ENCODE measurements at regions not wholly inside any gene's neighbourhood (a gene's known extent, or its start where the extent isn't known, plus 50 kb on each side); places are given as distances from the start of the nearest gene placed in this dataset.

- Mint-ChIP-seq H3K27me3 (peaks cover 4% of the 10 kb centered on the region), H3K4me1 (peaks cover 0 to 5% (median 0%) of the 10 kb centered on the region in 4 donors)
Observed at GRCh38 chr20:39453890-39454289, 491.7 kb downstream of the DHX35 start.

DNA sequence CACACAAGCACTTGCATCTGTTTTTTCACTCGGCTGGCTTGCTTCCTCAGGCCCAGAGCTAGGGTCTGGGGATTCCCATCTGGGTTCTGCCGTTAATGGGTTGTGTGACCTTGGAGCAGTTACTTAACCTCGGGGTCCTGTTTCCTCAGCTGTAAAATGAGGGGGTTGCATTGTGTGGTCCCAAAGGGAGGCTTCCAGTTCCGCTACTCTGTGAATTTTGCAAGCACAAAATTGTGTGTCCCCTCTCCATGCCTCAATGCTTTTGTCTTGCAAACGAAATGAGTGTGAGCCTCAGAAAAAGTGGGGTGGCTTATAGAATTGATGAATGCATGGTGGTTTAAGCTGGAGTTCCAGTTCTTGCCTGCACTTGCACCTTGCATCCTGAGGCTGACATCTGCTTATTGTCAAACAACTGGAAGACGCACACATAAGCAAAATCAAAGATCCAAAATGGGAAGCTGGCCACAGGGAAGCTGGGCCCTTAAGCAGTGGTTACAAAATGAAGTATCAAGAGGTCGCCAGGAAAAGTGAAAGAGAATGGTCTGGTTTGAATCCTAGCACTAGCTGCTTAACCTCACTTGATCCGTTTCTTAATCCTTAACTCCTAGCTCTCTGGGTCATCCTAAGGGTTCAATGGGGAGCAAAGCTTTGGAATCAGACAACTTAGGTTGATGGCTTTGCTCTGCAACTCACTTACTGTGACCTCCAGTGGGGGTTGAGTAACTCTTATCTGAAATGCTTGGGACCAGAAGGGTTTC, 490.6 kb downstream of the DHX35 start:
- ATAC-seq (ENCODE audit: low read depth in 2 of 2) = no peak
- Mint-ChIP-seq H3K27ac (no peak overlapping the region), H3K27me3 (peaks cover 1% of the 10 kb centered on the region), H3K36me3 (no peaks in the 10 kb centered on the region), H3K4me1 (no peaks in the 10 kb centered on the region), H3K4me3 (no peak overlapping the region), H3K9me3 (peaks cover 0 to 5% (median 2%) of the 10 kb centered on the region in 7 donors)
- no peaks in the 10 kb centered on the region for H3K9me3 ChIP-seq (ENCODE audit: control insufficient read depth in 2 of 2, low read length in 2 of 2)
- no peaks in the 10 kb centered on the region for H3K4me1 ChIP-seq (ENCODE audit: control insufficient read depth, insufficient read depth, low read length, poor library complexity, severe bottlenecking)
- no peaks in the 10 kb centered on the region for H3K36me3 ChIP-seq (ENCODE audit: control insufficient read depth, insufficient read depth, low read length)
- no peak for DNase-seq
- no peak overlapping the region for H3K4me3 ChIP-seq (ENCODE audit: low read depth, low read length)
- H3K27ac ChIP-seq (ENCODE audit: insufficient read depth, low read length, poor library complexity, severe bottlenecking) = no peak overlapping the region
- H3K27me3 ChIP-seq (ENCODE audit: control insufficient read depth, insufficient read depth, low read length) = no peaks in the 10 kb centered on the region

More at GRCh38 chr20:39453890-39454289, 491.7 kb downstream of the DHX35 start:
- ATAC-seq (ENCODE audit: low read depth in 2 of 2) (no peak), DNase-seq (no peak)
- H3K4me3 Mint-ChIP-seq = no peak overlapping the region
- no peaks in the 10 kb centered on the region for H3K27me3 ChIP-seq (ENCODE audit: control insufficient read depth, insufficient read depth, low read length)
- H3K9me3 Mint-ChIP-seq = peaks cover 0 to 5% (median 3%) of the 10 kb centered on the region in 7 donors
- H3K4me3 ChIP-seq (ENCODE audit: low read depth, low read length) = no peak overlapping the region
- no peak overlapping the region for H3K27ac ChIP-seq (ENCODE audit: insufficient read depth, low read length, poor library complexity, severe bottlenecking)
- no peaks in the 10 kb centered on the region for H3K9me3 ChIP-seq (ENCODE audit: control insufficient read depth in 2 of 2, low read length in 2 of 2)
- no peaks in the 10 kb centered on the region for H3K36me3 Mint-ChIP-seq
- H3K27ac Mint-ChIP-seq = peak overlapping the region in 1 of 3 donors; percentile 54
- H3K36me3 ChIP-seq (ENCODE audit: control insufficient read depth, insufficient read depth, low read length) = no peaks in the 10 kb centered on the region
- H3K4me1 ChIP-seq (ENCODE audit: control insufficient read depth, insufficient read depth, low read length, poor library complexity, severe bottlenecking) = no peaks in the 10 kb centered on the region

- Histone ChIP-seq H3K27me3 (ENCODE audit: control insufficient read depth, insufficient read depth, low read length) (no peaks in the 10 kb centered on the region), H3K4me1 (ENCODE audit: control insufficient read depth, insufficient read depth, low read length, poor library complexity, severe bottlenecking) (no peaks in the 10 kb centered on the region), H3K27ac (ENCODE audit: insufficient read depth, low read length, poor library complexity, severe bottlenecking) (no peak overlapping the region), H3K36me3 (ENCODE audit: control insufficient read depth, insufficient read depth, low read length) (no peaks in the 10 kb centered on the region), H3K4me3 (ENCODE audit: low read depth, low read length) (no peak overlapping the region), H3K9me3 (ENCODE audit: control insufficient read depth in 2 of 2, low read length in 2 of 2) (no peaks in the 10 kb centered on the region)
- no peaks in the 10 kb centered on the region for H3K27me3 Mint-ChIP-seq
- no peak overlapping the region for H3K4me3 Mint-ChIP-seq
- peaks cover 0 to 5% (median 3%) of the 10 kb centered on the region in 7 donors for H3K9me3 Mint-ChIP-seq
- no peaks in the 10 kb centered on the region for H3K36me3 Mint-ChIP-seq
- ATAC-seq (ENCODE audit: low read depth in 2 of 2) = no peak
- no peaks in the 10 kb centered on the region for H3K4me1 Mint-ChIP-seq
- no peak overlapping the region for H3K27ac Mint-ChIP-seq
- DNase-seq = no peak
Observed at GRCh38 chr20:39451386-39451785, 489.2 kb downstream of the DHX35 start.

GRCh38 chr20:39446397-39446796, 484.3 kb downstream of the DHX35 start:
- Mint-ChIP-seq H3K4me3 (no peak overlapping the region), H3K27ac (no peak overlapping the region), H3K27me3 (peaks cover 4% of the 10 kb centered on the region), H3K36me3 (no peaks in the 10 kb centered on the region), H3K4me1 (no peaks in the 10 kb centered on the region), H3K9me3 (peaks cover 0 to 5% (median 0%) of the 10 kb centered on the region in 7 donors)
- H3K36me3 ChIP-seq (ENCODE audit: control insufficient read depth, insufficient read depth, low read length) = no peaks in the 10 kb centered on the region
- H3K9me3 ChIP-seq (ENCODE audit: control insufficient read depth in 2 of 2, low read length in 2 of 2) = no peaks in the 10 kb centered on the region
- H3K4me1 ChIP-seq (ENCODE audit: control insufficient read depth, insufficient read depth, low read length, poor library complexity, severe bottlenecking) = no peaks in the 10 kb centered on the region
- H3K27me3 ChIP-seq (ENCODE audit: control insufficient read depth, insufficient read depth, low read length) = peaks cover 3% of the 10 kb centered on the region
- no peak for ATAC-seq (ENCODE audit: low read depth in 2 of 2)
- no peak overlapping the region for H3K27ac ChIP-seq (ENCODE audit: insufficient read depth, low read length, poor library complexity, severe bottlenecking)
- no peak for DNase-seq
- no peak overlapping the region for H3K4me3 ChIP-seq (ENCODE audit: low read depth, low read length)

DNA sequence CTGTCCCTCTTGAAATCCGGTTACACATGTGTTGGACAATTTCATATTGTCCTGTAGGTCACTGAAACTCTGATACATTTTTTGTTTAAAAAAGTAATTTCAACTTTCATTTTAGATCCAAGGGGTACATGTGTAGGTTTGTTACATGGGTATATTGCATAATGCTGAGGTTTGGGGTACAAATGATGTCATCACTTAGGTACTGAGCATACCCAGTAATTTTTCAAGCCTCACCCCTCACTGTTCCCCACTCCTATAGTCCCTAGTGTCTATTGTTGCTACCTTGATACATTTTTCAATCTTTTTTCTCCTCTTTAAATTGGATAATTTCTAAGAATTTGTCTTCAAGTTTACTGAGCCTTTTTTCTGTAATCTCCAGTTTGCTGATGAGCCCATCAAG, 483.0 kb downstream of the DHX35 start:
- ATAC-seq (ENCODE audit: low read depth in 2 of 2) (no peak), DNase-seq (no peak)
- no peak overlapping the region for H3K4me3 Mint-ChIP-seq
- Histone ChIP-seq H3K4me3 (ENCODE audit: low read depth, low read length) (no peak overlapping the region), H3K4me1 (ENCODE audit: control insufficient read depth, insufficient read depth, low read length, poor library complexity, severe bottlenecking) (no peaks in the 10 kb centered on the region), H3K27me3 (ENCODE audit: control insufficient read depth, insufficient read depth, low read length) (peaks cover 3% of the 10 kb centered on the region), H3K36me3 (ENCODE audit: control insufficient read depth, insufficient read depth, low read length) (no peaks in the 10 kb centered on the region), H3K9me3 (ENCODE audit: control insufficient read depth in 2 of 2, low read length in 2 of 2) (no peaks in the 10 kb centered on the region), H3K27ac (ENCODE audit: insufficient read depth, low read length, poor library complexity, severe bottlenecking) (no peak overlapping the region)
- peaks cover 4% of the 10 kb centered on the region for H3K27me3 Mint-ChIP-seq
- H3K27ac Mint-ChIP-seq = no peak overlapping the region
- peaks cover 0 to 5% (median 1%) of the 10 kb centered on the region in 7 donors for H3K9me3 Mint-ChIP-seq
- H3K4me1 Mint-ChIP-seq = no peaks in the 10 kb centered on the region
- H3K36me3 Mint-ChIP-seq = no peaks in the 10 kb centered on the region

DNA sequence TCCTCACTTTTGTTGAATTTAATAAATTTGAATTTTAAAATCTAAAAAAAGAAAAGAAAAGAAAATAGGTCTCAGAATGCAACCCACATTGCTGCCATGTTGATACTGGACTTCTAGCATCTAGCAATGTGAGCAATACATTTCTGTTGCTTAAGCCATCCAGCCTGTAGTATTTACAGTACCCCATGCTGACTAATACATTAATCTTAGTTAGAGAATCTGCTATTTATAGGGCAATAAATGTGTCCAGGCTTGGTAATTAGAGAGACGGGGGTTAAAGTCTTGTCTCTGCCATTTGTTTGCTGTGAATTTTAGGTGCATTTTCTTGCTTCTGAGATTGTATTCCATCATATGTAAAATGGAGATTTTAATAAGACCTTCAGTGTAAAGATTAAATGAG, 471.3 kb downstream of the DHX35 start:
- no peak for ATAC-seq (ENCODE audit: low read depth in 2 of 2)
- no peak for DNase-seq
- no peak overlapping the region for H3K27ac Mint-ChIP-seq
- no peaks in the 10 kb centered on the region for H3K36me3 Mint-ChIP-seq
- Histone ChIP-seq H3K4me3 (ENCODE audit: low read depth, low read length) (no peak overlapping the region), H3K4me1 (ENCODE audit: control insufficient read depth, insufficient read depth, low read length, poor library complexity, severe bottlenecking) (no peaks in the 10 kb centered on the region), H3K27me3 (ENCODE audit: control insufficient read depth, insufficient read depth, low read length) (no peaks in the 10 kb centered on the region), H3K36me3 (ENCODE audit: control insufficient read depth, insufficient read depth, low read length) (no peaks in the 10 kb centered on the region), H3K9me3 (ENCODE audit: control insufficient read depth in 2 of 2, low read length in 2 of 2) (no peaks in the 10 kb centered on the region), H3K27ac (ENCODE audit: insufficient read depth, low read length, poor library complexity, severe bottlenecking) (no peak overlapping the region)
- H3K27me3 Mint-ChIP-seq = no peaks in the 10 kb centered on the region
- H3K9me3 Mint-ChIP-seq = peaks cover 0 to 7% (median 0%) of the 10 kb centered on the region in 7 donors
- no peak overlapping the region for H3K4me3 Mint-ChIP-seq
- H3K4me1 Mint-ChIP-seq = no peaks in the 10 kb centered on the region

DNA sequence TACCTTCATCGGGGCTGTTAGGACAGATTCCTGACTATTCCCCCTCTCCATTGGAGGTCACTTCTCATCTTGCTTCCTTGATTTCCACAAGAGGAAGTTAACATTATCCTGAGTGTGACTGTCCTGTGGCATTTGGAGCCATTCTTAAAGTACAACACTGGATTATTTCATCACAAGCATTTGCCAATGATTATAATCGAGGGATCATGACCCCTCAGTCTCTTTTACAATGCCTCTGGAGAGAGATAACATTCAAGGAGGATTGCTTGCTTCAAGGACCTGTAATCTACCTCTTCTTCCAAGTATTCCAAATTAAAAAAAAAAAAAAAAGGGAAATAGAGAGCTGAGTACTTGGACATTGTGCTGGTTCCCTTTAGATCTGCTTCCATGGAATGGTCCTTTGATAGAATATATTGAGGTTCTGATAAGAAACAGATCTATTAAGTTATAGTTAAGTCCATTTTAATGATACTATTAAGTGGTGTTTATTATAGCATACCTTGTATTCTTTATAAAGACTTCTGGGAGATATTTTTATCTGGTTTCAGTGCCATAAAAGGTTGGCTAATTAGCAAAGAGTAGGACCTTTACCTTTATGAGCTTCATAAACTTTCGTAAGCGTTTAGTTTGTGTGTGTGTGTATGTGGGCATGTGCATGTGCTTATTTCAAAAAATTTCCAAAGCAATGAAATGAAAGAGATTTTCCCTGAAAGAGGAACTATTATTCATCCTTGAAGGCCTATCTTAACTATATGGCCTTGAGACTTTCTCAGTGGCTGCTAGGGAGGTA, 469.1 kb downstream of the DHX35 start:
- Mint-ChIP-seq H3K27me3 (no peaks in the 10 kb centered on the region), H3K4me1 (no peaks in the 10 kb centered on the region), H3K27ac (no peak overlapping the region), H3K4me3 (no peak overlapping the region), H3K36me3 (no peaks in the 10 kb centered on the region), H3K9me3 (peaks cover 0 to 7% (median 2%) of the 10 kb centered on the region in 7 donors)
- Histone ChIP-seq H3K27ac (ENCODE audit: insufficient read depth, low read length, poor library complexity, severe bottlenecking) (no peak overlapping the region), H3K36me3 (ENCODE audit: control insufficient read depth, insufficient read depth, low read length) (no peaks in the 10 kb centered on the region), H3K9me3 (ENCODE audit: control insufficient read depth in 2 of 2, low read length in 2 of 2) (no peaks in the 10 kb centered on the region), H3K4me1 (ENCODE audit: control insufficient read depth, insufficient read depth, low read length, poor library complexity, severe bottlenecking) (no peaks in the 10 kb centered on the region), H3K4me3 (ENCODE audit: low read depth, low read length) (no peak overlapping the region), H3K27me3 (ENCODE audit: control insufficient read depth, insufficient read depth, low read length) (no peaks in the 10 kb centered on the region)
- DNase-seq (no peak), ATAC-seq (ENCODE audit: low read depth in 2 of 2) (no peak)

All from CD4-positive, CD25-positive, alpha-beta regulatory T cell (primary cell).